MM.1S (cell line): ENCODE measurements at regions not wholly inside any gene's neighbourhood (a gene's known extent, or its start where the extent isn't known, plus 50 kb on each side); places are given as distances from the start of the nearest gene placed in this dataset.

ENCODE experiments used
- EZH2 ChIP-seq: fragments of 300-600 bp; sonication (generic); optimal IDR thresholded peaks from 2 replicates; pipeline ENCODE3; 2017; ENCODE audit warnings: low read depth, mild to moderate bottlenecking, antibody characterized with exemption, low read length, mixed read lengths
- EZH2phosphoT487 ChIP-seq: fragments of 300-600 bp; sonication (generic); IDR thresholded peaks from 2 replicates; pipeline ENCODE4 v1.6.1; 2018; ENCODE audit warnings: antibody characterized with exemption, low read length
- TF ChIP-seq, protein P1 (sequence below): fragments of 300-600 bp; sonication (generic); IDR thresholded peaks from 2 replicates; pipeline ENCODE4 v1.5.1; 2016; ENCODE audit warnings: antibody characterized with exemption, low read length, mixed read lengths

DNA sequence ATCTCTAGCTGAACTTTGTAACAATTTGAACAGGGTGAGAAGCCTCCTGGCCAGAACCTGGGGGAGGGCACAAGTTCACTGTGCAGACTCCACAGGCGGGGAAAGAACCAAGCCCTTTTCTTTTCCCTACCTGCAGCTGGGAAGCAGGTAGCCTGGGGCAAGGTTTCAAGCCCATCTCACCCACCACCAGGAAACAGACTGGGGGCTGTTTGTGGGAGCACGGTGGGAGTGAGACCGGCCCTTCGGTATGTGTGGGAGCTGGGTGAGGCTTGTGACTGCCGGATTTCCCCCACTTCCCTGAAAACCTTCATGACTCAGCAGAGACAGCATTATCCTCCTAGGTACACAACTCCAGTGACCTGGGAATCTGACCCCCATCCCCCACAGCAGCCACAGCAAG lies 211.7 kb downstream of the ZNF674 start:
- TF ChIP-seq, protein P1, sequence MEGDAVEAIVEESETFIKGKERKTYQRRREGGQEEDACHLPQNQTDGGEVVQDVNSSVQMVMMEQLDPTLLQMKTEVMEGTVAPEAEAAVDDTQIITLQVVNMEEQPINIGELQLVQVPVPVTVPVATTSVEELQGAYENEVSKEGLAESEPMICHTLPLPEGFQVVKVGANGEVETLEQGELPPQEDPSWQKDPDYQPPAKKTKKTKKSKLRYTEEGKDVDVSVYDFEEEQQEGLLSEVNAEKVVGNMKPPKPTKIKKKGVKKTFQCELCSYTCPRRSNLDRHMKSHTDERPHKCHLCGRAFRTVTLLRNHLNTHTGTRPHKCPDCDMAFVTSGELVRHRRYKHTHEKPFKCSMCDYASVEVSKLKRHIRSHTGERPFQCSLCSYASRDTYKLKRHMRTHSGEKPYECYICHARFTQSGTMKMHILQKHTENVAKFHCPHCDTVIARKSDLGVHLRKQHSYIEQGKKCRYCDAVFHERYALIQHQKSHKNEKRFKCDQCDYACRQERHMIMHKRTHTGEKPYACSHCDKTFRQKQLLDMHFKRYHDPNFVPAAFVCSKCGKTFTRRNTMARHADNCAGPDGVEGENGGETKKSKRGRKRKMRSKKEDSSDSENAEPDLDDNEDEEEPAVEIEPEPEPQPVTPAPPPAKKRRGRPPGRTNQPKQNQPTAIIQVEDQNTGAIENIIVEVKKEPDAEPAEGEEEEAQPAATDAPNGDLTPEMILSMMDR, result no peak
- TF ChIP-seq EZH2 (no peak), EZH2phosphoT487 (no peak)
